Non-pigmented ciliary epithelial cell (primary cell): ENCODE measurements at regions not wholly inside any gene's neighbourhood (a gene's known extent, or its start where the extent isn't known, plus 50 kb on each side); places are given as distances from the start of the nearest gene placed in this dataset.
A peak's percentile ranks its signal among the peaks of the same experiment; 100 is the strongest.
"Not testable (repeated sequence)": the region's sequence is repeated elsewhere in the genome, so short reads cannot be mapped to it uniquely, and the experiment has no call there.

Experiments
- DNase-seq: peaks from one replicate; pipeline ENCODE4 v3.0.0-alpha.2; 2010; ENCODE audit warnings: low read depth

GRCh38 chr2:82814146-82814545 is 1644.9 kb downstream of the SUCLG1 start:
- DNase-seq: no peak

- no peak for DNase-seq
These were observed 1647.1 kb downstream of the SUCLG1 start for GRCh38 chr2:82811946-82812345.

GRCh38 chr2:82803307-82803706 is 1655.8 kb downstream of the SUCLG1 start:
- no peak for DNase-seq

- no peak for DNase-seq
These were observed 1661.6 kb downstream of the SUCLG1 start for GRCh38 chr2:82797469-82797868.

- DNase-seq: peak; percentile 17
These were observed 1662.9 kb downstream of the SUCLG1 start for GRCh38 chr2:82796132-82796531.

GRCh38 chr2:82795446-82795845 is 1663.6 kb downstream of the SUCLG1 start:
- DNase-seq: peak; percentile 76

- no peak for DNase-seq
These were observed 1665.2 kb downstream of the SUCLG1 start for GRCh38 chr2:82793711-82794435.

GRCh38 chr2:82792316-82792715 is 1666.8 kb downstream of the SUCLG1 start:
- no peak for DNase-seq

- peak; percentile 42 for DNase-seq
These were observed 1668.7 kb downstream of the SUCLG1 start for GRCh38 chr2:82790206-82791021.

- DNase-seq: no peak
These were observed 1669.3 kb downstream of the SUCLG1 start for GRCh38 chr2:82789851-82790205.

GRCh38 chr2:82781176-82781915 is 1677.7 kb downstream of the SUCLG1 start:
- DNase-seq: no peak

- no peak for DNase-seq
These were observed 1679.0 kb downstream of the SUCLG1 start for GRCh38 chr2:82780050-82780449.

- no peak for DNase-seq
These were observed 1706.7 kb downstream of the SUCLG1 start for GRCh38 chr2:82752396-82752795.

- no peak for DNase-seq
These were observed 1710.4 kb downstream of the SUCLG1 start for GRCh38 chr2:82748653-82749052.

- DNase-seq: no peak
These were observed 1718.6 kb downstream of the SUCLG1 start for GRCh38 chr2:82740527-82740926.

- DNase-seq: not testable (repeated sequence)
These were observed 1721.1 kb downstream of the SUCLG1 start for GRCh38 chr2:82737965-82738364.

- no peak for DNase-seq
These were observed 1723.7 kb downstream of the SUCLG1 start for GRCh38 chr2:82735336-82735735.

GRCh38 chr2:82731824-82732223 is 1727.3 kb downstream of the SUCLG1 start:
- no peak for DNase-seq

GRCh38 chr2:82730811-82731210 is 1728.3 kb downstream of the SUCLG1 start:
- DNase-seq: no peak

- DNase-seq: no peak
These were observed 1731.0 kb downstream of the SUCLG1 start for GRCh38 chr2:82728090-82728489.

- no peak for DNase-seq
These were observed 1750.4 kb downstream of the SUCLG1 start for GRCh38 chr2:82708681-82709080.

- no peak for DNase-seq
These were observed 1761.8 kb downstream of the SUCLG1 start for GRCh38 chr2:82697231-82697630.

GRCh38 chr2:82694431-82694830 is 1764.6 kb downstream of the SUCLG1 start:
- DNase-seq: no peak
